GM23338 (cell line): ENCODE measurements at regions not wholly inside any gene's neighbourhood (a gene's known extent, or its start where the extent isn't known, plus 50 kb on each side); places are given as distances from the start of the nearest gene placed in this dataset.

Experiments
- CREB1 ChIP-seq: fragments of 250-450 bp; sonication (Bioruptor Pico); IDR thresholded peaks from 2 replicates; pipeline ENCODE4 v1.5.0; 2020; ENCODE audit warnings: low read depth, mild to moderate bottlenecking, moderate library complexity
- EZH2 ChIP-seq: fragments of 200-600 bp; sonication (generic); IDR thresholded peaks from one replicate; pipeline ENCODE4 v1.8.0; 2017; ENCODE audit warnings: antibody characterized with exemption, mild to moderate bottlenecking, low read depth; ENCODE audit not compliant: unreplicated experiment
- EZH2phosphoT487 ChIP-seq: fragments of 200-600 bp; sonication (generic); IDR thresholded peaks from one replicate; pipeline ENCODE4 v1.8.1; 2018; ENCODE audit warnings: antibody characterized with exemption; ENCODE audit not compliant: unreplicated experiment
- NANOG ChIP-seq: IDR thresholded peaks from 2 replicates; pipeline ENCODE4 v1.6.1; 2016; ENCODE audit warnings: antibody characterized with exemption, borderline replicate concordance
- POLR2AphosphoS5 ChIP-seq: IDR thresholded peaks from 2 replicates; pipeline ENCODE4 v1.6.1; 2016; ENCODE audit warnings: antibody characterized with exemption, low read depth
- STAT1 ChIP-seq: IDR thresholded peaks from one replicate; pipeline ENCODE4 v1.6.1; 2016; ENCODE audit warnings: antibody characterized with exemption; ENCODE audit not compliant: unreplicated experiment
- ZNF331 ChIP-seq: fragments of 250-450 bp; sonication (Bioruptor Pico); IDR thresholded peaks from 2 replicates; pipeline ENCODE4 v1.5.0; 2020; ENCODE audit warnings: low read depth, mild to moderate bottlenecking, moderate library complexity
- TF ChIP-seq, protein P1 (sequence below), 2 experiments: fragments of 200-600 bp in 1 of 2; sonication (generic) in 1 of 2; conservative IDR thresholded peaks; 2 replicates each; pipeline versions ENCODE4 v1.5.1 to v1.6.1; 2016 to 2017; ENCODE audit warnings: antibody characterized with exemption in 2 of 2, low read depth in 2 of 2, mild to moderate bottlenecking in 2 of 2, moderate library complexity in 1 of 2
- TF ChIP-seq, protein P2 (sequence below): IDR thresholded peaks from one replicate; pipeline ENCODE4 v1.6.1; 2018; ENCODE audit warnings: antibody characterized with exemption; ENCODE audit not compliant: unreplicated experiment
- TF ChIP-seq, protein P3 (sequence below): IDR thresholded peaks from 2 replicates; pipeline ENCODE4 v1.6.1; 2016; ENCODE audit warnings: antibody characterized with exemption

DNA sequence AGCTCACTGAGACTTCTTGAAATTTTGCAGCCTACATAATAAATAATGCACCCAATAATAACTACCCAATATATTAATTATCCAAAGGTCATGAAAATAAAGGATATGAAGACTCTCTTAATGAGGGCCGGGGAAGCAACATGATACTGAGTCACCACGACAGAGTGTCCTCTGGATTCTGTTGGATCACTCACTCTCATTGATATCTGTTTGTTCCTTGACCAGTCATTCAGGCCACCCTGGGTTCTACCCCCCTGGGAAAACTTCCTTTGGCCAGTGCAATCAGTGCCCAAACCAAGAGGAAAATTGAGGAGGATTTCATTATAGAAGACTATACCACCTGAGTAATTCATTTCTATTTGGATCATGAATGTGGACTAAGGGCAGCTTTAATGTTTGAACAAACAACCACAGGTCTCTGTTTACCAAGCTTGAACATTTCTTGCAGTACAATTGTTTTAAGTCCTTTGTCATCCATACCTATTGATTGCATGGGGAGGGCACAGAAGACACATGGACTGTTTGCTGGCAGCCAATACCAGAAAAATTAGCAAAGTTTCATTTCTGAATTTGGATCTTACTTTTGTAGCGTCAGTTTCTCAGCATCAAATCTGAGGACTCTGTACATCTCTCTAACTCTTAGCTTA, 137.2 kb upstream of the FGGY start:
- TF ChIP-seq, protein P1, sequence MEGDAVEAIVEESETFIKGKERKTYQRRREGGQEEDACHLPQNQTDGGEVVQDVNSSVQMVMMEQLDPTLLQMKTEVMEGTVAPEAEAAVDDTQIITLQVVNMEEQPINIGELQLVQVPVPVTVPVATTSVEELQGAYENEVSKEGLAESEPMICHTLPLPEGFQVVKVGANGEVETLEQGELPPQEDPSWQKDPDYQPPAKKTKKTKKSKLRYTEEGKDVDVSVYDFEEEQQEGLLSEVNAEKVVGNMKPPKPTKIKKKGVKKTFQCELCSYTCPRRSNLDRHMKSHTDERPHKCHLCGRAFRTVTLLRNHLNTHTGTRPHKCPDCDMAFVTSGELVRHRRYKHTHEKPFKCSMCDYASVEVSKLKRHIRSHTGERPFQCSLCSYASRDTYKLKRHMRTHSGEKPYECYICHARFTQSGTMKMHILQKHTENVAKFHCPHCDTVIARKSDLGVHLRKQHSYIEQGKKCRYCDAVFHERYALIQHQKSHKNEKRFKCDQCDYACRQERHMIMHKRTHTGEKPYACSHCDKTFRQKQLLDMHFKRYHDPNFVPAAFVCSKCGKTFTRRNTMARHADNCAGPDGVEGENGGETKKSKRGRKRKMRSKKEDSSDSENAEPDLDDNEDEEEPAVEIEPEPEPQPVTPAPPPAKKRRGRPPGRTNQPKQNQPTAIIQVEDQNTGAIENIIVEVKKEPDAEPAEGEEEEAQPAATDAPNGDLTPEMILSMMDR (conservative IDR thresholded peaks at IDR 0.05; ENCODE audit: low read depth in 2 of 2) = no peak
- no peak for TF ChIP-seq STAT1
- no peak for TF ChIP-seq POLR2AphosphoS5
- TF ChIP-seq EZH2 = no peak
- TF ChIP-seq, protein P2, sequence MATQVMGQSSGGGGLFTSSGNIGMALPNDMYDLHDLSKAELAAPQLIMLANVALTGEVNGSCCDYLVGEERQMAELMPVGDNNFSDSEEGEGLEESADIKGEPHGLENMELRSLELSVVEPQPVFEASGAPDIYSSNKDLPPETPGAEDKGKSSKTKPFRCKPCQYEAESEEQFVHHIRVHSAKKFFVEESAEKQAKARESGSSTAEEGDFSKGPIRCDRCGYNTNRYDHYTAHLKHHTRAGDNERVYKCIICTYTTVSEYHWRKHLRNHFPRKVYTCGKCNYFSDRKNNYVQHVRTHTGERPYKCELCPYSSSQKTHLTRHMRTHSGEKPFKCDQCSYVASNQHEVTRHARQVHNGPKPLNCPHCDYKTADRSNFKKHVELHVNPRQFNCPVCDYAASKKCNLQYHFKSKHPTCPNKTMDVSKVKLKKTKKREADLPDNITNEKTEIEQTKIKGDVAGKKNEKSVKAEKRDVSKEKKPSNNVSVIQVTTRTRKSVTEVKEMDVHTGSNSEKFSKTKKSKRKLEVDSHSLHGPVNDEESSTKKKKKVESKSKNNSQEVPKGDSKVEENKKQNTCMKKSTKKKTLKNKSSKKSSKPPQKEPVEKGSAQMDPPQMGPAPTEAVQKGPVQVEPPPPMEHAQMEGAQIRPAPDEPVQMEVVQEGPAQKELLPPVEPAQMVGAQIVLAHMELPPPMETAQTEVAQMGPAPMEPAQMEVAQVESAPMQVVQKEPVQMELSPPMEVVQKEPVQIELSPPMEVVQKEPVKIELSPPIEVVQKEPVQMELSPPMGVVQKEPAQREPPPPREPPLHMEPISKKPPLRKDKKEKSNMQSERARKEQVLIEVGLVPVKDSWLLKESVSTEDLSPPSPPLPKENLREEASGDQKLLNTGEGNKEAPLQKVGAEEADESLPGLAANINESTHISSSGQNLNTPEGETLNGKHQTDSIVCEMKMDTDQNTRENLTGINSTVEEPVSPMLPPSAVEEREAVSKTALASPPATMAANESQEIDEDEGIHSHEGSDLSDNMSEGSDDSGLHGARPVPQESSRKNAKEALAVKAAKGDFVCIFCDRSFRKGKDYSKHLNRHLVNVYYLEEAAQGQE = no peak
- TF ChIP-seq EZH2phosphoT487 = no peak
- TF ChIP-seq ZNF331 (CRISPR knock-in tag) = no peak
- TF ChIP-seq NANOG = no peak
- no peak for TF ChIP-seq CREB1 (CRISPR knock-in tag)
- TF ChIP-seq, protein P3, sequence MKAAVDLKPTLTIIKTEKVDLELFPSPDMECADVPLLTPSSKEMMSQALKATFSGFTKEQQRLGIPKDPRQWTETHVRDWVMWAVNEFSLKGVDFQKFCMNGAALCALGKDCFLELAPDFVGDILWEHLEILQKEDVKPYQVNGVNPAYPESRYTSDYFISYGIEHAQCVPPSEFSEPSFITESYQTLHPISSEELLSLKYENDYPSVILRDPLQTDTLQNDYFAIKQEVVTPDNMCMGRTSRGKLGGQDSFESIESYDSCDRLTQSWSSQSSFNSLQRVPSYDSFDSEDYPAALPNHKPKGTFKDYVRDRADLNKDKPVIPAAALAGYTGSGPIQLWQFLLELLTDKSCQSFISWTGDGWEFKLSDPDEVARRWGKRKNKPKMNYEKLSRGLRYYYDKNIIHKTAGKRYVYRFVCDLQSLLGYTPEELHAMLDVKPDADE = no peak
